ENCODE measurements at regions not wholly inside any gene's neighbourhood (a gene's known extent, or its start where the extent isn't known, plus 50 kb on each side); places are given as distances from the start of the nearest gene placed in this dataset.

DNA sequence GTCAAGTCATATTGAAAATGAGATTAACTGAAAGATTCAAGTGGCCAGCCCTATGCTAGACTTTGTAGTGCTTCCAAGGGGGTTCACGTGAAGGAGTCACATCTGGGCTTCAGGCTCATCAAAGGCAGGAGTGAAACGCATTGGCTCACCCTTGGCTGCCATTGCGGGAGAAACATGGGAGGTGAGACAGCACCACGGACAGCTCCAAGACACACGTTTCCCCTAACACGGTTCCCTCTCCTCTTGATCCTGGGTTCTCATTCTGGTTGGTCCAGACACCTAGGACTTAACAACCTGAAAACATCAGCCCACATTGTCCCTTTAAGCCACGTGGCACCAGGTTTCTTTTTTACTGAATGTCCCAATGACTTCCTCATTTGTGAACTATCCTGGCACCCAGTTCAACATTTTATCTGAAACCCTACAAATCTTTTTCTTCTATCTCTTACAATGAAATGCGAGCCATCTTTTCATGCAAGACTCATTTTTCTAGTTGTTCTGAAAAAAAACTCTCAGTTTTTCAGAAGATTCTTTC lies 279.0 kb upstream of the VCX3A start:
- TF ChIP-seq, protein P1, sequence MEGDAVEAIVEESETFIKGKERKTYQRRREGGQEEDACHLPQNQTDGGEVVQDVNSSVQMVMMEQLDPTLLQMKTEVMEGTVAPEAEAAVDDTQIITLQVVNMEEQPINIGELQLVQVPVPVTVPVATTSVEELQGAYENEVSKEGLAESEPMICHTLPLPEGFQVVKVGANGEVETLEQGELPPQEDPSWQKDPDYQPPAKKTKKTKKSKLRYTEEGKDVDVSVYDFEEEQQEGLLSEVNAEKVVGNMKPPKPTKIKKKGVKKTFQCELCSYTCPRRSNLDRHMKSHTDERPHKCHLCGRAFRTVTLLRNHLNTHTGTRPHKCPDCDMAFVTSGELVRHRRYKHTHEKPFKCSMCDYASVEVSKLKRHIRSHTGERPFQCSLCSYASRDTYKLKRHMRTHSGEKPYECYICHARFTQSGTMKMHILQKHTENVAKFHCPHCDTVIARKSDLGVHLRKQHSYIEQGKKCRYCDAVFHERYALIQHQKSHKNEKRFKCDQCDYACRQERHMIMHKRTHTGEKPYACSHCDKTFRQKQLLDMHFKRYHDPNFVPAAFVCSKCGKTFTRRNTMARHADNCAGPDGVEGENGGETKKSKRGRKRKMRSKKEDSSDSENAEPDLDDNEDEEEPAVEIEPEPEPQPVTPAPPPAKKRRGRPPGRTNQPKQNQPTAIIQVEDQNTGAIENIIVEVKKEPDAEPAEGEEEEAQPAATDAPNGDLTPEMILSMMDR (IDR thresholded peaks at IDR 0.05), result no peak
- no peak for TF ChIP-seq POLR2A (IDR thresholded peaks at IDR 0.05)

All from adrenal gland (tissue), 5 donors.